OCI-LY7 (cell line): ENCODE measurements at regions not wholly inside any gene's neighbourhood (a gene's known extent, or its start where the extent isn't known, plus 50 kb on each side); places are given as distances from the start of the nearest gene placed in this dataset.

Source experiments
- BruUV-seq: library from RNA; stranded (reverse); fragments of 400-500 nt; replicated peaks from 2 replicates; lab custom pipeline; 2021; lab: Mats Ljungman, UMichigan
- CTCF ChIA-PET: fragments of 300-600 bp; sonication (Branson Sonifier 250); formaldehyde crosslinking; loops from one replicate; lab custom pipeline; 2022; ENCODE audit warnings: antibody characterized with exemption; ENCODE audit not compliant: unreplicated experiment; lab: Charles Lee
- POLR2A ChIA-PET: fragments of 300-600 bp; sonication (Branson Sonifier 250); formaldehyde crosslinking; loops from one replicate; lab custom pipeline; 2022; ENCODE audit warnings: antibody characterized with exemption; lab: Charles Lee
- DNase-seq: peaks from one replicate; pipeline ENCODE4 v3.0.0-alpha.2; 2015; ENCODE audit warnings: low spot score
- H2AFZ ChIP-seq: fragments of 200-600 bp; sonication (generic), shearing (Covaris generic); 2 replicates; pipeline ENCODE4 v1.6.1; 2014; ENCODE audit warnings: mild to moderate bottlenecking, antibody characterized with exemption, low read length, moderate library complexity
- H3K27ac ChIP-seq: fragments of 200-600 bp; sonication (generic); 2 replicates; pipeline ENCODE4 v1.5.1; 2014; ENCODE audit warnings: mixed run types, low read depth, mild to moderate bottlenecking, moderate library complexity, low read length, inconsistent platforms; ENCODE audit not compliant: poor library complexity, severe bottlenecking
- H3K36me3 ChIP-seq: fragments of 200-600 bp; sonication (generic); 2 replicates; pipeline ENCODE4 v1.6.1; 2014; ENCODE audit warnings: mild to moderate bottlenecking, antibody characterized with exemption, low read length, moderate library complexity, mixed read lengths; ENCODE audit not compliant: insufficient read depth
- H3K4me1 ChIP-seq: fragments of 200-600 bp; sonication (generic); 2 replicates; pipeline ENCODE4 v1.5.1; 2014; ENCODE audit warnings: mild to moderate bottlenecking, low read length; ENCODE audit not compliant: insufficient read depth, poor library complexity, severe bottlenecking
- H3K4me2 ChIP-seq: fragments of 200-600 bp; sonication (generic); 2 replicates; pipeline ENCODE4 v1.6.1; 2014; ENCODE audit warnings: mild to moderate bottlenecking, low read length
- H3K4me3 ChIP-seq: fragments of 200-600 bp; sonication (generic); 2 replicates; pipeline ENCODE4 v1.5.1; 2014; ENCODE audit warnings: mild to moderate bottlenecking, low read depth, low read length; ENCODE audit not compliant: poor library complexity, severe bottlenecking
- H3K79me2 ChIP-seq: fragments of 200-600 bp; sonication (generic); 2 replicates; pipeline ENCODE4 v1.6.1; 2016; ENCODE audit warnings: low read depth, mild to moderate bottlenecking, low read length, moderate library complexity, mixed read lengths; ENCODE audit not compliant: insufficient read depth
- H3K9me2 ChIP-seq: fragments of 200-600 bp; sonication (generic); 2 replicates; pipeline ENCODE4 v1.6.1; 2016; ENCODE audit warnings: mild to moderate bottlenecking, low read length, mixed read lengths; ENCODE audit not compliant: insufficient read depth
- H3K9me3 ChIP-seq: fragments of 200-600 bp; sonication (generic); 2 replicates; pipeline ENCODE4 v1.6.1; 2014; ENCODE audit warnings: mild to moderate bottlenecking, mixed run types, low read length, mixed read lengths
- H4K20me1 ChIP-seq: fragments of 200-600 bp; sonication (generic); 2 replicates; pipeline ENCODE4 v1.6.1; 2014; ENCODE audit warnings: mild to moderate bottlenecking, antibody characterized with exemption, low read length, moderate library complexity, mixed read lengths; ENCODE audit not compliant: insufficient read depth
- EZH2phosphoT487 ChIP-seq: fragments of 200-600 bp; sonication (generic); IDR thresholded peaks from 2 replicates; pipeline ENCODE4 v1.6.1; 2018; ENCODE audit warnings: low read depth, borderline replicate concordance, mild to moderate bottlenecking, mixed run types, antibody characterized with exemption, low read length, moderate library complexity, mixed read lengths
- intact Hi-C: fragments of 100-400 bp; cut with micrococcal nuclease; formaldehyde crosslinking; loops from one replicate; pipeline ENCODE4 v1.10.0; 2022; ENCODE audit not compliant: unreplicated experiment
- TF ChIP-seq, protein P1 (sequence below): fragments of 200-600 bp; sonication (generic); conservative IDR thresholded peaks from 2 replicates; pipeline ENCODE4 v1.5.1; 2014; ENCODE audit warnings: mild to moderate bottlenecking, antibody characterized with exemption, low read length, moderate library complexity, mixed read lengths

GRCh38 chr3:90134090-90134489 is 1026.7 kb downstream of the EPHA3 start:
- Histone ChIP-seq H3K9me3 (no peaks in the 10 kb centered on the region), H4K20me1 (no peaks in the 10 kb centered on the region), H3K4me1 (no peaks in the 10 kb centered on the region), H3K36me3 (no peaks in the 10 kb centered on the region), H3K79me2 (no peaks in the 10 kb centered on the region), H3K4me2 (no peak overlapping the region), H3K4me3 (no peak overlapping the region), H3K9me2 (no peaks in the 10 kb centered on the region; the same call in 1 of the 2 replicates), H3K27ac (no peak overlapping the region), H2AFZ (no peak overlapping the region)
- POLR2A ChIA-PET: no interaction called here
- TF ChIP-seq, protein P1, sequence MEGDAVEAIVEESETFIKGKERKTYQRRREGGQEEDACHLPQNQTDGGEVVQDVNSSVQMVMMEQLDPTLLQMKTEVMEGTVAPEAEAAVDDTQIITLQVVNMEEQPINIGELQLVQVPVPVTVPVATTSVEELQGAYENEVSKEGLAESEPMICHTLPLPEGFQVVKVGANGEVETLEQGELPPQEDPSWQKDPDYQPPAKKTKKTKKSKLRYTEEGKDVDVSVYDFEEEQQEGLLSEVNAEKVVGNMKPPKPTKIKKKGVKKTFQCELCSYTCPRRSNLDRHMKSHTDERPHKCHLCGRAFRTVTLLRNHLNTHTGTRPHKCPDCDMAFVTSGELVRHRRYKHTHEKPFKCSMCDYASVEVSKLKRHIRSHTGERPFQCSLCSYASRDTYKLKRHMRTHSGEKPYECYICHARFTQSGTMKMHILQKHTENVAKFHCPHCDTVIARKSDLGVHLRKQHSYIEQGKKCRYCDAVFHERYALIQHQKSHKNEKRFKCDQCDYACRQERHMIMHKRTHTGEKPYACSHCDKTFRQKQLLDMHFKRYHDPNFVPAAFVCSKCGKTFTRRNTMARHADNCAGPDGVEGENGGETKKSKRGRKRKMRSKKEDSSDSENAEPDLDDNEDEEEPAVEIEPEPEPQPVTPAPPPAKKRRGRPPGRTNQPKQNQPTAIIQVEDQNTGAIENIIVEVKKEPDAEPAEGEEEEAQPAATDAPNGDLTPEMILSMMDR: no peak
- TF ChIP-seq EZH2phosphoT487: no peak
- CTCF ChIA-PET: no interaction called here
- BruUV-seq: no TSS peak
- no peak for DNase-seq
- intact Hi-C loops: no loop called here

DNA sequence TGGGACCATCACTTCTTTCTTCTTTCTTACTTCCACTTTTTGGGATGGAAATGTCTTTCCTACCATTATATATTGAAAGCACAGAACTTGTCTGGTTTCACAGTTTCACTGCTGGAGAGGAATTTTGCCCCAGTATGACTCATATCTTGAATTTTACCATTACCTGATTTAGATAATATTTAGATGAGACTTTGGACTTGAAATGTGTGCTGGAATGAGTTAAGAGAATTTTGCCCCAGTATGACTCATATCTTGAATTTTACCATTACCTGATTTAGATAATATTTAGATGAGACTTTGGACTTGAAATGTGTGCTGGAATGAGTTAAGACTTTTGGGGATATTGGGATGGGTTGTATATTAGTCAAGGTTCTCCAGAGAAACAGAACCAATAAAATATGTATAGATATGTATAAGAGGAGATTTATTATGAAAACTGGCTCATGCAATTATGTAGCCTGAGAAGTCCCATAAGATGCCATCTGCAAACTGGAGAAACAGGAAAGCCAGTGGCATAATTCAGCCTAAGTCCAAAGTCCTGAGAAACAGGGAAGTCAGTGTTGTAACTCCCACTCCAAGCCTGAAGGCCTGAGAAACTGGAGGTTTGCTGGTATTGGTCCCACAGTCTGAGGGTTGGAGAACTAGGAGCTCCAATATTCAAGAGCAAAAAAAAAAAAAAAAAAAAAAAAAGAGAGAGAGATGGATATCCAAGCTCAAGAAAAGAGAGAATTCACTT is 1029.2 kb downstream of the EPHA3 start:
- ChIA-PET CTCF (no interaction called here), POLR2A (no interaction called here)
- intact Hi-C loops: no loop called here
- H3K4me1 ChIP-seq: no peaks in the 10 kb centered on the region
- H4K20me1 ChIP-seq: no peaks in the 10 kb centered on the region
- no peaks in the 10 kb centered on the region for H3K36me3 ChIP-seq
- DNase-seq: no peak
- H3K27ac ChIP-seq: no peak overlapping the region
- H3K4me2 ChIP-seq: no peak overlapping the region
- no peaks in the 10 kb centered on the region for H3K9me3 ChIP-seq
- H2AFZ ChIP-seq: no peak overlapping the region
- H3K9me2 ChIP-seq: no peaks in the 10 kb centered on the region; the same call in 1 of the 2 replicates
- no TSS peak for BruUV-seq
- TF ChIP-seq, protein P1: no peak
- TF ChIP-seq EZH2phosphoT487: no peak
- H3K4me3 ChIP-seq: no peak overlapping the region
- no peaks in the 10 kb centered on the region for H3K79me2 ChIP-seq

GRCh38 chr3:90145094-90145860 is 1037.9 kb downstream of the EPHA3 start:
- ChIA-PET CTCF (no interaction called here), POLR2A (no interaction called here)
- no peaks in the 10 kb centered on the region for H3K4me1 ChIP-seq
- H3K4me2 ChIP-seq: no peak overlapping the region
- H4K20me1 ChIP-seq: no peaks in the 10 kb centered on the region
- no peaks in the 10 kb centered on the region for H3K9me2 ChIP-seq
- H3K36me3 ChIP-seq: no peaks in the 10 kb centered on the region
- H3K4me3 ChIP-seq: no peak overlapping the region
- H3K79me2 ChIP-seq: no peaks in the 10 kb centered on the region
- H3K9me3 ChIP-seq: no peaks in the 10 kb centered on the region
- H3K27ac ChIP-seq: no peak overlapping the region
- intact Hi-C loops: no loop called here
- TF ChIP-seq, protein P1: no peak
- no peak for TF ChIP-seq EZH2phosphoT487
- BruUV-seq: no TSS peak
- no peak overlapping the region for H2AFZ ChIP-seq
- DNase-seq: no peak
